Neural cell (in vitro differentiated cells): ENCODE measurements at regions not wholly inside any gene's neighbourhood (a gene's known extent, or its start where the extent isn't known, plus 50 kb on each side); places are given as distances from the start of the nearest gene placed in this dataset.

Experiments
- EZH2 ChIP-seq: fragments of 200-600, 300-800 bp; shearing (Covaris generic), sonication (generic); IDR thresholded peaks from 2 replicates; pipeline ENCODE4 v1.6.1; 2014; ENCODE audit warnings: antibody characterized with exemption, low read length, borderline replicate concordance, mild to moderate bottlenecking; ENCODE audit not compliant: insufficient read depth, poor library complexity, severe bottlenecking
- SMC3 ChIP-seq: fragments of 450-650 bp; conservative IDR thresholded peaks from 2 replicates; pipeline ENCODE4 v1.6.1; 2014; ENCODE audit warnings: antibody characterized with exemption, mild to moderate bottlenecking, moderate library complexity; ENCODE audit not compliant: poor library complexity
- TF ChIP-seq, protein P1 (sequence below): fragments of 450-650 bp; IDR thresholded peaks from 2 replicates; pipeline ENCODE4 v1.5.1; 2014; ENCODE audit warnings: antibody characterized with exemption, mild to moderate bottlenecking, moderate library complexity; ENCODE audit not compliant: poor library complexity, severe bottlenecking

GRCh38 chr10:130492266-130492934, 356.2 kb downstream of the GLRX3 start:
- TF ChIP-seq, protein P1, sequence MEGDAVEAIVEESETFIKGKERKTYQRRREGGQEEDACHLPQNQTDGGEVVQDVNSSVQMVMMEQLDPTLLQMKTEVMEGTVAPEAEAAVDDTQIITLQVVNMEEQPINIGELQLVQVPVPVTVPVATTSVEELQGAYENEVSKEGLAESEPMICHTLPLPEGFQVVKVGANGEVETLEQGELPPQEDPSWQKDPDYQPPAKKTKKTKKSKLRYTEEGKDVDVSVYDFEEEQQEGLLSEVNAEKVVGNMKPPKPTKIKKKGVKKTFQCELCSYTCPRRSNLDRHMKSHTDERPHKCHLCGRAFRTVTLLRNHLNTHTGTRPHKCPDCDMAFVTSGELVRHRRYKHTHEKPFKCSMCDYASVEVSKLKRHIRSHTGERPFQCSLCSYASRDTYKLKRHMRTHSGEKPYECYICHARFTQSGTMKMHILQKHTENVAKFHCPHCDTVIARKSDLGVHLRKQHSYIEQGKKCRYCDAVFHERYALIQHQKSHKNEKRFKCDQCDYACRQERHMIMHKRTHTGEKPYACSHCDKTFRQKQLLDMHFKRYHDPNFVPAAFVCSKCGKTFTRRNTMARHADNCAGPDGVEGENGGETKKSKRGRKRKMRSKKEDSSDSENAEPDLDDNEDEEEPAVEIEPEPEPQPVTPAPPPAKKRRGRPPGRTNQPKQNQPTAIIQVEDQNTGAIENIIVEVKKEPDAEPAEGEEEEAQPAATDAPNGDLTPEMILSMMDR, result no peak
- TF ChIP-seq EZH2 (no peak), SMC3 (no peak)
